Thyroid gland (tissue), 4 donors: ENCODE measurements at regions not wholly inside any gene's neighbourhood (a gene's known extent, or its start where the extent isn't known, plus 50 kb on each side); places are given as distances from the start of the nearest gene placed in this dataset.

Experiments
- DNase-seq, 2 donors: peaks; one replicate each; pipeline ENCODE4 v3.0.0-alpha.2; 2019
- H3K27ac ChIP-seq, 3 donors: fragments of 200-600 bp; sonication (generic); 1 replicate in 2 of 3; 2 replicates in 1 of 3; pipeline ENCODE4 v1.5.1; 2016 to 2019; ENCODE audit warnings: mild to moderate bottlenecking in 1 of 3, moderate library complexity in 1 of 3
- H3K27me3 ChIP-seq: fragments of 200-600 bp; sonication (generic); one replicate; pipeline ENCODE4 v1.5.1; 2019
- H3K36me3 ChIP-seq, 2 donors: fragments of 200-600 bp; sonication (generic); one replicate each; pipeline ENCODE4 v1.5.1; 2016 to 2019
- H3K4me1 ChIP-seq, 2 donors: fragments of 200-600 bp; sonication (generic); one replicate each; pipeline ENCODE4 v1.5.1; 2017 to 2019
- H3K4me3 ChIP-seq, 3 donors: fragments of 200-600 bp; sonication (generic); replicated peaks in 1 of 3; 1 replicate in 2 of 3; 2 replicates in 1 of 3; pipeline ENCODE4 v1.5.1; 2016; ENCODE audit warnings: mild to moderate bottlenecking in 1 of 3
- H3K9me3 ChIP-seq: fragments of 200-600 bp; sonication (generic); one replicate; pipeline ENCODE4 v1.5.1; 2017
- CTCF ChIP-seq, 6 experiments: fragments of 200-600 bp in 3 of 6; fragments of 450-650 bp in 3 of 6; sonication (generic) in 3 of 6; IDR thresholded peaks; one replicate each; pipeline ENCODE4 v1.5.1; 2016 to 2019; ENCODE audit warnings: antibody characterized with exemption in 6 of 6, mild to moderate bottlenecking in 2 of 6, inconsistent platforms in 1 of 6, moderate library complexity in 1 of 6
- POLR2A ChIP-seq, 2 donors: fragments of 450-650 bp; IDR thresholded peaks; one replicate each; pipeline ENCODE4 v1.6.1; 2017; ENCODE audit warnings: antibody characterized with exemption in 2 of 2, mild to moderate bottlenecking in 2 of 2, moderate library complexity in 1 of 2
- WGBS, 2 donors: methylation state at CpG; one replicate each; pipeline ENCODE4 v1.1.5; 2017; 5-methylcytosine and 5-hydroxymethylcytosine counted together
- intact Hi-C: fragments of 100-400 bp; cut with DNase I; formaldehyde crosslinking; loops from one replicate; pipeline ENCODE4 v1.15.1; 2023

- Histone ChIP-seq H3K4me1 (peaks cover 0 to 19% of the 10 kb centered on the region in 2 donors), H3K27ac (no peak overlapping the region), H3K36me3 (no peaks in the 10 kb centered on the region), H3K27me3 (no peaks in the 10 kb centered on the region), H3K4me3 (no peak overlapping the region), H3K9me3 (no peaks in the 10 kb centered on the region)
- no peak for TF ChIP-seq CTCF (IDR thresholded peaks at IDR 0.05)
- TF ChIP-seq POLR2A (IDR thresholded peaks at IDR 0.05): no peak
- intact Hi-C loops: no loop called here
- no peak for DNase-seq
- WGBS, 2 donors: 66 to 80% methylated on average over 3 of the region's 3 CpGs
Observed at GRCh38 chr2:53463806-53464726, 303.5 kb upstream of the CHAC2 start.

GRCh38 chr2:53460937-53461336 is 306.7 kb upstream of the CHAC2 start:
- 93 to 94% methylated on average over 6 of the region's 6 CpGs for WGBS, 2 donors
- intact Hi-C loops: no loop called here

GRCh38 chr2:53460347-53460746 is 307.3 kb upstream of the CHAC2 start:
- H3K27ac ChIP-seq: no peak overlapping the region
- intact Hi-C loops: no loop called here
- TF ChIP-seq CTCF (IDR thresholded peaks at IDR 0.05) (no peak), POLR2A (IDR thresholded peaks at IDR 0.05) (no peak)
- peaks cover 0 to 21% of the 10 kb centered on the region in 2 donors for H3K4me1 ChIP-seq
- no peaks in the 10 kb centered on the region for H3K36me3 ChIP-seq
- peak; percentile 18 to 20 for DNase-seq
- H3K27me3 ChIP-seq: no peaks in the 10 kb centered on the region
- H3K4me3 ChIP-seq: no peak overlapping the region
- WGBS, 2 donors: 46 to 47% methylated on average over 1 of the region's 1 CpG
- H3K9me3 ChIP-seq: no peaks in the 10 kb centered on the region

More at GRCh38 chr2:53460937-53461336, 306.7 kb upstream of the CHAC2 start:
- peaks cover 0 to 19% of the 10 kb centered on the region in 2 donors for H3K4me1 ChIP-seq
- TF ChIP-seq POLR2A (IDR thresholded peaks at IDR 0.05): no peak
- TF ChIP-seq CTCF (IDR thresholded peaks at IDR 0.05): no peak
- no peaks in the 10 kb centered on the region for H3K36me3 ChIP-seq
- DNase-seq: no peak
- no peak overlapping the region for H3K4me3 ChIP-seq
- no peak overlapping the region for H3K27ac ChIP-seq
- H3K27me3 ChIP-seq: no peaks in the 10 kb centered on the region
- H3K9me3 ChIP-seq: no peaks in the 10 kb centered on the region

GRCh38 chr2:53455094-53455493 is 312.5 kb upstream of the CHAC2 start:
- no peaks in the 10 kb centered on the region for H3K36me3 ChIP-seq
- intact Hi-C loops: no loop called here
- no peak overlapping the region for H3K4me3 ChIP-seq
- peak; percentile 56 to 67 for DNase-seq
- WGBS, 2 donors: 51 to 60% methylated on average over 6 of the region's 6 CpGs
- no peaks in the 10 kb centered on the region for H3K9me3 ChIP-seq
- H3K27me3 ChIP-seq: no peaks in the 10 kb centered on the region
- H3K4me1 ChIP-seq: peaks cover 19% of the 10 kb centered on the region in 2 donors
- H3K27ac ChIP-seq: peak overlapping the region in 1 of 3 donors; percentile 17
- TF ChIP-seq CTCF (IDR thresholded peaks at IDR 0.05) (no peak), POLR2A (IDR thresholded peaks at IDR 0.05) (no peak)
